Bronchial epithelial cell (primary cell): ENCODE measurements at regions not wholly inside any gene's neighbourhood (a gene's known extent, or its start where the extent isn't known, plus 50 kb on each side); places are given as distances from the start of the nearest gene placed in this dataset.
"Not testable (repeated sequence)": the region's sequence is repeated elsewhere in the genome, so short reads cannot be mapped to it uniquely, and the experiment has no call there.

ENCODE experiments used
- DNase-seq: peaks from one replicate; pipeline ENCODE4 v3.0.0-alpha.2; 2010; ENCODE audit warnings: low read depth
- FAIRE-seq: peaks from 2 replicates; lab custom pipeline; 2011; peaks lifted over from hg19 to GRCh38; lab: Jason Lieb, UNC
- H3K27me3 ChIP-seq: 2 replicates; pipeline ENCODE4 v1.5.1; 2011; ENCODE audit warnings: low read length; ENCODE audit not compliant: control insufficient read depth, insufficient read depth
- H3K36me3 ChIP-seq: 2 replicates; pipeline ENCODE4 v1.5.1; 2011; ENCODE audit warnings: low read length; ENCODE audit not compliant: control insufficient read depth, insufficient read depth
- H3K4me3 ChIP-seq: 2 replicates; pipeline ENCODE4 v1.5.1; 2011; ENCODE audit warnings: mild to moderate bottlenecking, low read depth, low read length, control low read depth
- CTCF ChIP-seq: IDR thresholded peaks from 2 replicates; pipeline ENCODE4 v1.5.1; 2011; ENCODE audit warnings: mild to moderate bottlenecking, moderate library complexity, low read length, control low read depth, inconsistent platforms; ENCODE audit not compliant: insufficient read depth, severe bottlenecking

- no peaks in the 10 kb centered on the region for H3K27me3 ChIP-seq
- TF ChIP-seq CTCF = peak; percentile 73
- no peak overlapping the region for H3K4me3 ChIP-seq
- DNase-seq (peak; percentile 86), FAIRE-seq (no peak)
- no peaks in the 10 kb centered on the region for H3K36me3 ChIP-seq
These were observed 60.7 kb downstream of the RPL22L1 start for GRCh38 chr3:170809007-170809974.

GRCh38 chr3:170808041-170808440 is 62.0 kb downstream of the RPL22L1 start:
- DNase-seq = no peak
- no peak for TF ChIP-seq CTCF
- H3K27me3 ChIP-seq = no peaks in the 10 kb centered on the region
- no peak overlapping the region for H3K4me3 ChIP-seq
- no peaks in the 10 kb centered on the region for H3K36me3 ChIP-seq
- no peak for FAIRE-seq

- DNase-seq (no peak), FAIRE-seq (no peak)
- Histone ChIP-seq H3K36me3 (no peaks in the 10 kb centered on the region), H3K4me3 (no peak overlapping the region), H3K27me3 (no peaks in the 10 kb centered on the region)
- TF ChIP-seq CTCF = no peak
These were observed 63.3 kb downstream of the RPL22L1 start for GRCh38 chr3:170806676-170807075.

- Histone ChIP-seq H3K27me3 (no peaks in the 10 kb centered on the region), H3K36me3 (no peaks in the 10 kb centered on the region), H3K4me3 (no peak overlapping the region)
- DNase-seq (no peak), FAIRE-seq (no peak)
- TF ChIP-seq CTCF = no peak
These were observed 63.9 kb downstream of the RPL22L1 start for GRCh38 chr3:170806141-170806540.

GRCh38 chr3:170805296-170805695 is 64.7 kb downstream of the RPL22L1 start:
- FAIRE-seq, DNase-seq, H3K36me3 ChIP-seq, H3K27me3 ChIP-seq, H3K4me3 ChIP-seq: not testable (repeated sequence)

- H3K27me3 ChIP-seq, FAIRE-seq: not testable (repeated sequence)
These were observed 65.4 kb downstream of the RPL22L1 start for GRCh38 chr3:170804634-170805033.

GRCh38 chr3:170804078-170804477 is 65.9 kb downstream of the RPL22L1 start:
- Histone ChIP-seq H3K4me3 (no peak overlapping the region), H3K36me3 (no peaks in the 10 kb centered on the region), H3K27me3 (no peaks in the 10 kb centered on the region)
- DNase-seq (no peak), FAIRE-seq (no peak)
- TF ChIP-seq CTCF = no peak

More at GRCh38 chr3:170804634-170805033, 65.4 kb downstream of the RPL22L1 start:
- DNase-seq, H3K36me3 ChIP-seq, H3K4me3 ChIP-seq: not testable (repeated sequence)
